ENCODE measurements at regions not wholly inside any gene's neighbourhood (a gene's known extent, or its start where the extent isn't known, plus 50 kb on each side); places are given as distances from the start of the nearest gene placed in this dataset.

DNA sequence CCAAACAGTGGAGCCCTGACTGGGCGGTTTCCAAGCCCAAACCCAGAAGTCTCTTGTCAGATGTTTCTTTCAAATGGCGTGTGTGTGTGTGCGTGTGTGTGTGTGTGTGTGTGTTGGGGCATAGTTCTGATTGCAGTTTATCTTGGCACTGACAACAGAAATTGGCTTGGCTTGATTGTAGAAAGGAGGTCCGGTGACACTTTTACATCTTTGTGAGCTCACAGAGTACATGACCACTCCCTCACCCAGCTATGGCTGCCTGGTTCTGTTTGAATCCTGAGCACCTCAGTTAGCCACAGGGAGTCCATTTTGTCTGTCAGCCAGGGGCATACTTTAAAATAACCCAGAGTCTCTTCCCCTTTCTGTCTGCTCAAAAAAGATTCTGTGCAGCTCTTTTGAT lies 276.3 kb downstream of the CD83 start:
- no peaks in the 10 kb centered on the region for H3K36me3 ChIP-seq (replicated peaks)
- no peaks in the 10 kb centered on the region for H3K27me3 ChIP-seq (replicated peaks)
- H3K4me3 ChIP-seq (ENCODE audit: low read depth, low read length) = no peak overlapping the region
- no peak for DNase-seq
- H3K27ac ChIP-seq = no peak overlapping the region
- TF ChIP-seq, protein P1, sequence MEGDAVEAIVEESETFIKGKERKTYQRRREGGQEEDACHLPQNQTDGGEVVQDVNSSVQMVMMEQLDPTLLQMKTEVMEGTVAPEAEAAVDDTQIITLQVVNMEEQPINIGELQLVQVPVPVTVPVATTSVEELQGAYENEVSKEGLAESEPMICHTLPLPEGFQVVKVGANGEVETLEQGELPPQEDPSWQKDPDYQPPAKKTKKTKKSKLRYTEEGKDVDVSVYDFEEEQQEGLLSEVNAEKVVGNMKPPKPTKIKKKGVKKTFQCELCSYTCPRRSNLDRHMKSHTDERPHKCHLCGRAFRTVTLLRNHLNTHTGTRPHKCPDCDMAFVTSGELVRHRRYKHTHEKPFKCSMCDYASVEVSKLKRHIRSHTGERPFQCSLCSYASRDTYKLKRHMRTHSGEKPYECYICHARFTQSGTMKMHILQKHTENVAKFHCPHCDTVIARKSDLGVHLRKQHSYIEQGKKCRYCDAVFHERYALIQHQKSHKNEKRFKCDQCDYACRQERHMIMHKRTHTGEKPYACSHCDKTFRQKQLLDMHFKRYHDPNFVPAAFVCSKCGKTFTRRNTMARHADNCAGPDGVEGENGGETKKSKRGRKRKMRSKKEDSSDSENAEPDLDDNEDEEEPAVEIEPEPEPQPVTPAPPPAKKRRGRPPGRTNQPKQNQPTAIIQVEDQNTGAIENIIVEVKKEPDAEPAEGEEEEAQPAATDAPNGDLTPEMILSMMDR (IDR thresholded peaks at IDR 0.05; ENCODE audit: low read depth, low read length, missing control alignments) = no peak
- in situ Hi-C loops (cut with HindIII; ENCODE audit: low pct_ligation_motif_present, low sequenced_read_pairs) = no loop called here

DNA sequence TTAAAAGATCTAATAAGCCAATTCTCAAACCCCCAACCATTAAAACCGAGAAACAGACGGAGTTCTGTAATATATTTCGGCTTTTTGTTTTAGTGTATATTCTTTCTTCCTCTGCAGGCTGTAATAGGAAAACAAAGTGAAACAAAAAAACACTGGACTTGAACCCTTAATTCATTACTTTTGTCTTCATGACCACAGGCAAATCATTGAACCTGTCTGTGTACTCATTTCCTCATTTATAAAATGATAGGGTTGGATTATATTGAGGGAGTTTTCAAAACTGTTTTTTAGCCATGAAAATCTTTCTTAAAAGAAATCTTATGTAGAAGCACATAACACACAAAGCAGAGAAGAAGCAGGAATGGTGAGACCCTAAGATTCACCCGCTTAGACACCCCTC lies 278.8 kb downstream of the CD83 start:
- Histone ChIP-seq H3K4me3 (ENCODE audit: low read depth, low read length) (no peak overlapping the region), H3K27ac (no peak overlapping the region), H3K27me3 (replicated peaks) (no peaks in the 10 kb centered on the region), H3K36me3 (replicated peaks) (no peaks in the 10 kb centered on the region)
- no peak for DNase-seq
- in situ Hi-C loops (cut with HindIII; ENCODE audit: low pct_ligation_motif_present, low sequenced_read_pairs) = no loop called here
- TF ChIP-seq, protein P1 (IDR thresholded peaks at IDR 0.05; ENCODE audit: low read depth, low read length, missing control alignments) = no peak

DNA sequence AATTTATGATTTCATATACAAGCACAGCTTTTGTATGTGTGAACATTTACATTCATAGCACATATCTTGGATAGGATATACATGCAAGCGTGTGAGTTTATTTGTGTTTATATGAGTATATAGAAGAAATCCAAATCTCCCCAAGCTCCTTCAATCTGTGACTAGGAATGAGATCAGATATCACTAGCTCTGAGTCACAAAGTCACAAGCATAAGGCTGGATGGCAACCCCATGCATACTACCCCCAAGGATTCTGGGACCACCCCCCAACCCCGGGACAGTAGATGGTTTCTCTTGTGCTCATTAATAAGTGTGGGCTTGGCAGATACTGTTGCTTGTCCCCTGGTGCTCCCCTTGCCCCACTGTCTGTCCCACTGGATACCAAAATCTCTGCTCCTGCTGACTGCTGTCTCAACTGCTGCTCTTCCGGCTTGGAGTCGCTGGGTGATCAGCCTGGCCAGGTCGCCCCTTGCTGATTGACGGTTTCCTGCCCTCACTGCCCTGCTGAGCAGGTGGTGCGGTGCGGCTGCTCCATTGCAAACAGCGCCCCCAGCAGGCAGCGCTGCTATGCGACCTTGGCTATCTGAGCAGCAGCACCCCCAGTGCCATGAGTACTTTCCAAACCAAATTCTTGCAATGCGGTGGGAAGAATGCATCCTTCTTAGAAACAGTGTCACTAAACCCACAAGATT lies 279.4 kb downstream of the CD83 start:
- Histone ChIP-seq H3K27me3 (replicated peaks) (no peaks in the 10 kb centered on the region), H3K36me3 (replicated peaks) (no peaks in the 10 kb centered on the region), H3K27ac (no peak overlapping the region), H3K4me3 (ENCODE audit: low read depth, low read length) (no peak overlapping the region)
- TF ChIP-seq, protein P1 (IDR thresholded peaks at IDR 0.05; ENCODE audit: low read depth, low read length, missing control alignments) = peak; percentile 68
- peak; percentile 13 for DNase-seq
- in situ Hi-C loops (cut with HindIII; ENCODE audit: low pct_ligation_motif_present, low sequenced_read_pairs) = no loop called here

DNA sequence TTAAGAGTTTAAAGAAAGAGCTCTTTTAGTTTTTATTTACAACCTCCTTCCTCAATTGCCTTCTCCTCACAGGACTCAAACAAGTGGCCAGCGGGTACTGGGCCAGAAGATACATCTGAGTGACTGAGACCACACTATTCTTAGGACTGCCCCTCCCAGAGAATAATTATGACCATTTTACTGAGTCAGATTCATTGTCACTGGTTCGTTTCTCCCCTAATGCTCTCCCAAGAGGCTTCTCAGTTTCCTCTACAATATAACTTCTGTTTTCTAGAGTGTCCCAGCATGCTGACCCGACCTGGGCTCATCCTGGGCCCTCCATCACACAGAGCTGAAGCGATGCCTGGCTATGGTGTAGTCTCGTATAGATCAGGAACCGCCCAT lies 279.9 kb downstream of the CD83 start:
- DNase-seq = no peak
- in situ Hi-C loops (cut with HindIII; ENCODE audit: low pct_ligation_motif_present, low sequenced_read_pairs) = no loop called here
- Histone ChIP-seq H3K36me3 (replicated peaks) (no peaks in the 10 kb centered on the region), H3K27me3 (replicated peaks) (no peaks in the 10 kb centered on the region), H3K27ac (no peak overlapping the region), H3K4me3 (ENCODE audit: low read depth, low read length) (no peak overlapping the region)
- TF ChIP-seq, protein P1 (IDR thresholded peaks at IDR 0.05; ENCODE audit: low read depth, low read length, missing control alignments) = no peak

DNA sequence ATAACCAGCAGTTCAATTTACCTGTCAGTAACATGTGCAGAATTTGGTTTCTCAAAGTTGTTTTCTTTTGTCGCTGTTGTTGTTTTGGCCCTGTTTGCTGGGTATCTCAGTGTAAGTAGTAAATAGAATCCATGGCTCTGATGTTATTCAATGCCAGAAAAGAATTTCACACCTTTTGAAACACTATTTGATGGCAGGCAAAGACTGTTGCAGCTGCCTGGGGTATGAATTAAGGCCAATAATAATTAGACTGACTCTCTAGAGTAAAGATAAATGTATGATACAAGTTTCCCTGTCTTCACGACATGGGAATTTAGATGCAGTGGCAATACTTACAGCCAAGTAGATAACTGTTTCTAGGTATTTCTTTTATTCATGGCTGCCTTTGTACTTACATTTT lies 281.4 kb downstream of the CD83 start:
- no peak overlapping the region for H3K27ac ChIP-seq
- DNase-seq = no peak
- no peaks in the 10 kb centered on the region for H3K27me3 ChIP-seq (replicated peaks)
- TF ChIP-seq, protein P1 (IDR thresholded peaks at IDR 0.05; ENCODE audit: low read depth, low read length, missing control alignments) = no peak
- no peaks in the 10 kb centered on the region for H3K36me3 ChIP-seq (replicated peaks)
- in situ Hi-C loops (cut with HindIII; ENCODE audit: low pct_ligation_motif_present, low sequenced_read_pairs) = no loop called here
- H3K4me3 ChIP-seq (ENCODE audit: low read depth, low read length) = no peak overlapping the region

DNA sequence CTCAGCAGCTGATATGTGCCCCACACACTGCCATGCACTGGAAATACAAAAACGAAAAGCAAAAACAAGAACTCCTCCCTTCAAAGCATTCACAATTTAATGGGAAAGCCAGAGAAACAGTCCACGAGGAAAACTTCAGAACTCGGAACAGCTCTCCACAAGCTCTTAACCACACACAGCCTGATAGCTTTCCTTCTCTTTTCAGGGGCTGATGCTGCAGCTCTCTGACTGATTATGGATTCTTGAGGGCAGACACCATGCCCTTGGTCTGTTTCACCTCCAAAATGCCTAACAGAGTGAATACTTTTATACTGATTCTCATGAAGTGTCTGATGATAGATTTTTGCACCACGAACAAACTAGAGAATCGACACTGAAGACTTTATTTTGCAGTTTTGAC lies 282.1 kb downstream of the CD83 start:
- TF ChIP-seq, protein P1 (IDR thresholded peaks at IDR 0.05; ENCODE audit: low read depth, low read length, missing control alignments) = no peak
- H3K27me3 ChIP-seq (replicated peaks) = no peaks in the 10 kb centered on the region
- DNase-seq = no peak
- H3K36me3 ChIP-seq (replicated peaks) = no peaks in the 10 kb centered on the region
- H3K27ac ChIP-seq = no peak overlapping the region
- no peak overlapping the region for H3K4me3 ChIP-seq (ENCODE audit: low read depth, low read length)
- in situ Hi-C loops (cut with HindIII; ENCODE audit: low pct_ligation_motif_present, low sequenced_read_pairs) = no loop called here
